CD8-positive, alpha-beta memory T cell (primary cell): ENCODE measurements at regions not wholly inside any gene's neighbourhood (a gene's known extent, or its start where the extent isn't known, plus 50 kb on each side); places are given as distances from the start of the nearest gene placed in this dataset.

ENCODE experiments used
- CTCF ChIA-PET: fragments of 350-600 bp; sonication (Branson Sonifier 250); formaldehyde crosslinking; loops from one replicate; lab custom pipeline; 2021; ENCODE audit warnings: antibody characterized with exemption; lab: Charles Lee
- POLR2A ChIA-PET: fragments of 350-600 bp; sonication (Branson Sonifier 250); formaldehyde crosslinking; loops from one replicate; lab custom pipeline; 2021; ENCODE audit warnings: antibody characterized with exemption; lab: Charles Lee
- DNase-seq, 5 donors: peaks; one replicate each; pipeline versions ENCODE4 v3.0.0 to v3.0.0-alpha.2; 2020 to 2022; ENCODE audit warnings: mixed read lengths in 1 of 5
- H3K27ac ChIP-seq: one replicate; pipeline ENCODE4 v1.7.0; 2013; ENCODE audit warnings: low read depth, mild to moderate bottlenecking, low read length, moderate library complexity
- H3K27me3 ChIP-seq: 2 replicates; pipeline ENCODE4 v1.7.0; 2013; ENCODE audit warnings: low read length, mild to moderate bottlenecking; ENCODE audit not compliant: insufficient read depth, poor library complexity, severe bottlenecking
- H3K36me3 ChIP-seq: 2 replicates; pipeline ENCODE4 v1.7.0; 2013; ENCODE audit warnings: mild to moderate bottlenecking, low read length, moderate library complexity; ENCODE audit not compliant: insufficient read depth
- H3K4me1 ChIP-seq: 2 replicates; pipeline ENCODE4 v1.7.0; 2013; ENCODE audit warnings: mild to moderate bottlenecking, low read length, moderate library complexity; ENCODE audit not compliant: insufficient read depth
- H3K4me3 ChIP-seq: 2 replicates; pipeline ENCODE4 v1.7.0; 2013; ENCODE audit warnings: mild to moderate bottlenecking, low read length
- H3K9me3 ChIP-seq: 2 replicates; pipeline ENCODE4 v1.7.0; 2013; ENCODE audit warnings: mild to moderate bottlenecking, low read length
- H3K27ac Mint-ChIP-seq, 8 donors: one replicate each; pipeline ENCODE4 v1.8.0; 2020 to 2021; ENCODE audit warnings: mixed read lengths in 8 of 8, mild to moderate bottlenecking in 6 of 8, inconsistent platforms in 3 of 8, moderate library complexity in 3 of 8
- H3K27me3 Mint-ChIP-seq, 2 donors: one replicate each; pipeline ENCODE4 v1.8.0; 2020 to 2021; ENCODE audit warnings: mixed read lengths in 2 of 2, mild to moderate bottlenecking in 1 of 2, moderate library complexity in 1 of 2
- H3K36me3 Mint-ChIP-seq, 3 donors: one replicate each; pipeline ENCODE4 v1.8.0; 2020 to 2021; ENCODE audit warnings: mixed read lengths in 3 of 3, inconsistent platforms in 1 of 3, mild to moderate bottlenecking in 1 of 3
- H3K4me1 Mint-ChIP-seq, 3 donors: one replicate each; pipeline ENCODE4 v1.8.0; 2020 to 2021; ENCODE audit warnings: mixed read lengths in 3 of 3, inconsistent platforms in 1 of 3, mild to moderate bottlenecking in 1 of 3
- H3K4me3 Mint-ChIP-seq, 7 donors: one replicate each; pipeline ENCODE4 v1.8.0; 2020 to 2021; ENCODE audit warnings: mixed read lengths in 7 of 7, mild to moderate bottlenecking in 6 of 7, moderate library complexity in 4 of 7, inconsistent platforms in 2 of 7
- H3K9me3 Mint-ChIP-seq, 5 donors: one replicate each; pipeline ENCODE4 v1.8.0; 2020 to 2022; ENCODE audit warnings: mixed read lengths in 5 of 5, mild to moderate bottlenecking in 3 of 5, moderate library complexity in 2 of 5, inconsistent platforms in 1 of 5

DNA sequence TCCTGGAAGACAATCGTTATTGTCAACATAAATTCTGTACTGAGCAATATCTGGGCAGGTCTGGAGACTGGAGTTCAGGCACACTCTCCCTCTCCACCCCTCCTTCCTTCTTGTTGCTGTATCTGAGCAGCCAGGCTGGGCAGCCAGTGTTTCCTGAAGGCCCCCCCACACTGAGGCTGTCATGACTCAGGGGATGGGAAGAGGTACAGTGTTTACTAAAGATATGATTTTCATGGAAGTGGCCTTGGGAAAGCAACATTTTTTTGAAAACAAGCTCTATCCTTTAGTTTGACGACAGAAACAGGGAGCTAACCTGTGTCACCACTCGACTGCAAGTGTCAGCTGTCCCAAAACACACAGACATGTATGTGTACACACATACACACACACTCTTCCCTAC lies 1485.4 kb upstream of the TMEM132C start:
- no peak overlapping the region for H3K4me3 ChIP-seq
- H3K9me3 Mint-ChIP-seq, result peaks cover 0 to 2% (median 0%) of the 10 kb centered on the region in 5 donors
- H3K27me3 Mint-ChIP-seq, result no peaks in the 10 kb centered on the region
- no peak overlapping the region for H3K27ac ChIP-seq
- no peaks in the 10 kb centered on the region for H3K36me3 ChIP-seq
- H3K27me3 ChIP-seq, result no peaks in the 10 kb centered on the region
- peak overlapping the region in 2 of 8 donors; percentile 37 to 52 for H3K27ac Mint-ChIP-seq
- no peaks in the 10 kb centered on the region for H3K36me3 Mint-ChIP-seq
- peaks cover 8 to 24% (median 23%) of the 10 kb centered on the region in 3 donors for H3K4me1 Mint-ChIP-seq
- no peaks in the 10 kb centered on the region for H3K4me1 ChIP-seq
- H3K4me3 Mint-ChIP-seq, result peak overlapping the region in 1 of 7 donors; percentile 77
- no peak for DNase-seq
- ChIA-PET POLR2A (interaction anchor here (0.6 kb wide), 1 partner anchor 41 kb away, joined by 3 read pairs; no protein-coding TSS in a partner anchor), CTCF (interaction anchor here (0.8 kb wide), 1 partner anchor 93 kb away, joined by 3 read pairs; no protein-coding TSS in a partner anchor)
- H3K9me3 ChIP-seq, result no peaks in the 10 kb centered on the region

DNA sequence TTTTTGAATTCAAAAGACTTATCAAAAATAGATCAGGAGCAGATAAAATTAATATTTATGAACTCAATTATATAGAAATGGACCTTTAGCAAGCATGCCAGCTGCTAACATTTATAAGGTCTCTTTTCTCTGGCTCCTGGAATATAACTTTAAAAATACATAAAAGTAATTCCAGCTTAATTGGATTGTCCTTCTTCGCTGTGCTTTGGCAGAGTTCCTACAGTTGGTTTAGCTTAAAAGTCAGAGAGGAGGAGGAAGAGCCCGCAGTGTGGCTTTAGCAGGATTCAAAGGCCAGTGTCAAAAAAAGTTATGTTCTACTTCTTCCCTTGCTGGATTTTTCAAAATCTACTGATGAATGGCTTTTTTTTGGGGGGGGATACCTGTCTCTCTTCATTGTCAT lies 1484.9 kb upstream of the TMEM132C start:
- CTCF ChIA-PET, result no interaction called here
- no peak overlapping the region for H3K27ac Mint-ChIP-seq
- peaks cover 8 to 24% (median 23%) of the 10 kb centered on the region in 3 donors for H3K4me1 Mint-ChIP-seq
- no peaks in the 10 kb centered on the region for H3K9me3 ChIP-seq
- no peaks in the 10 kb centered on the region for H3K27me3 ChIP-seq
- H3K4me3 ChIP-seq, result no peak overlapping the region
- peaks cover 0 to 2% (median 0%) of the 10 kb centered on the region in 5 donors for H3K9me3 Mint-ChIP-seq
- H3K36me3 ChIP-seq, result no peaks in the 10 kb centered on the region
- H3K27ac ChIP-seq, result no peak overlapping the region
- no peak for DNase-seq
- POLR2A ChIA-PET, result interaction anchor here (0.6 kb wide), 1 partner anchor 41 kb away, joined by 3 read pairs; no protein-coding TSS in a partner anchor
- H3K4me1 ChIP-seq, result no peaks in the 10 kb centered on the region
- H3K27me3 Mint-ChIP-seq, result no peaks in the 10 kb centered on the region
- H3K36me3 Mint-ChIP-seq, result no peaks in the 10 kb centered on the region
- H3K4me3 Mint-ChIP-seq, result no peak overlapping the region

DNA sequence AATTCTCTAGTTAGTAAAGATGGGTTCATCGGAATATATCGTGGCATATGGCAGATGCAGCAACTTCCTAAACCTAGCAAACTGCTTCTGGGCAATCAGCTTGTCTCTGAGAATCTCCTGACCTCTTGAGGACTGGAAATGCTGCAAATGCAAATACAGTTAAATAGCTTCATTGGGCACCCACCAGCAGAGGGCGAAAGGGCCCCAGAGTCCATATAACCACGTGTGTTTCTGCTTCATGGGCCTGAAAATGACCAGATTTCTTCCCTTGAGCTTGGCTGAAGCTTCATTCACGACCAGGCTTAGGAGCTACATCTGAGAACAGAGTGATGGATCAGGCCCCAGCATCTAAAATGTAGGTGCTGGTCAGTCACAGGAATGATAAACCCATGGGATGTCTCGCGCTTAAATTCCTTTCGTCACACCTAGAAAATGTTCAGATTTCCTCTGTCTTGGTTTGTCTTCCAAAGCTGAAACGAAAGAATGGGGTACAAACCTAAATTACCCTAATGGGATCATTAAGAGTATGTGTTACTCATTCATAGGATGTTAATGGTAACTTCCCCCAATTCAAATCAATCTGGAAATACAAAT lies 1482.5 kb upstream of the TMEM132C start:
- Histone ChIP-seq H3K27ac (no peak overlapping the region), H3K9me3 (no peaks in the 10 kb centered on the region), H3K36me3 (no peaks in the 10 kb centered on the region), H3K27me3 (no peaks in the 10 kb centered on the region), H3K4me3 (no peak overlapping the region), H3K4me1 (no peaks in the 10 kb centered on the region)
- H3K27ac Mint-ChIP-seq, result peak overlapping the region in 1 of 8 donors; percentile 1
- CTCF ChIA-PET, result interaction anchor here (1.0 to 2.6 kb wide), 10 partner anchors 8 to 92 kb away, joined by 3 to 16 read pairs (median 4); no protein-coding TSS in a partner anchor
- DNase-seq, result peak in 1 of 5 donors; percentile 10
- peaks cover 8 to 28% (median 24%) of the 10 kb centered on the region in 3 donors for H3K4me1 Mint-ChIP-seq
- H3K4me3 Mint-ChIP-seq, result no peak overlapping the region
- POLR2A ChIA-PET, result no interaction called here
- H3K27me3 Mint-ChIP-seq, result no peaks in the 10 kb centered on the region
- H3K36me3 Mint-ChIP-seq, result no peaks in the 10 kb centered on the region
- peaks cover 0 to 2% (median 0%) of the 10 kb centered on the region in 5 donors for H3K9me3 Mint-ChIP-seq

DNA sequence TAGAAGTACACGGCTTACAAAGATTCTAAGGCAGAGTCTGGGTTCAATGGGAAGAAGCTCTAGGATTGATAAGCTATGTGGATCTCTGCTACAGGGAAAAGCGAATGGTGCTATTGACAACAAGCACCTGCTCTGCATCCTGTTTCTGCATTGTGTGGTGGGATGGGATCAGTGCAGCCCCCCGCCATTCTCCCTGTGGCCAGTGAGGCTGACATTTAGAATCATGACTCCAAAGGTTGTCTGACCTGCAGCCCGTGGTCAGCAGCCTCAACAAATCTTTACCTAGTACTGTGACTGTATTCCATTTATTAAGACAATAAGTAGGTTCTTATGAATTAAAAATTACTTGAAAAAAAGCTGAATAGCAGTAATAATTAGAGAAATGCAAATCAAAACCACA lies 1477.0 kb upstream of the TMEM132C start:
- Mint-ChIP-seq H3K27ac (no peak overlapping the region), H3K4me1 (peaks cover 7 to 14% (median 10%) of the 10 kb centered on the region in 3 donors), H3K36me3 (no peaks in the 10 kb centered on the region), H3K27me3 (no peaks in the 10 kb centered on the region), H3K4me3 (no peak overlapping the region), H3K9me3 (peaks cover 0 to 3% (median 0%) of the 10 kb centered on the region in 5 donors)
- no peak for DNase-seq
- ChIA-PET POLR2A (no interaction called here), CTCF (interaction anchor here (0.9 kb wide), 1 partner anchor 12 kb away, joined by 3 read pairs; no protein-coding TSS in a partner anchor)
- Histone ChIP-seq H3K4me1 (no peaks in the 10 kb centered on the region), H3K27me3 (no peaks in the 10 kb centered on the region), H3K36me3 (no peaks in the 10 kb centered on the region), H3K4me3 (no peak overlapping the region), H3K27ac (no peak overlapping the region), H3K9me3 (no peaks in the 10 kb centered on the region)

DNA sequence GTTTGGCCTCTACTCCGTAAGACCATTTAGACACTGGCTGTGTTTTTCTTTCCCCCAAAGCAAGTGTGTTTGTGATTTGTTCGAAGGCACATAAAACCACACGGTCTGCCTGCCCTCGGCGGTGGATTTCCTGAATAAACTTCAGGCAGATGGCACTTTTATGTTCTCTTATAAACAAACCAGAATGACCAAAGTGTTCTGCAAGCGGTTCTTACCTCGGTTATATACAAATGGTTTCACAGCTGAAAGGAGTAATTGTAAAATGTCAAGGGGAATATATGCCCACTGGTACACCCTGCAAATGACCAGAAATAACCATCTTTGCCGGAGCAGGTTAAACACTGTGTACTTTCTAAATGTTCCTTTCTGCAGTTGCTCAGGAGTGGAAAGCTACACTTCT lies 1475.8 kb upstream of the TMEM132C start:
- no peaks in the 10 kb centered on the region for H3K36me3 ChIP-seq
- H3K9me3 ChIP-seq, result no peaks in the 10 kb centered on the region
- ChIA-PET CTCF (no interaction called here), POLR2A (no interaction called here)
- no peaks in the 10 kb centered on the region for H3K27me3 Mint-ChIP-seq
- no peak overlapping the region for H3K4me3 ChIP-seq
- no peaks in the 10 kb centered on the region for H3K4me1 ChIP-seq
- no peak overlapping the region for H3K27ac ChIP-seq
- peaks cover 0 to 1% (median 0%) of the 10 kb centered on the region in 3 donors for H3K36me3 Mint-ChIP-seq
- no peak overlapping the region for H3K4me3 Mint-ChIP-seq
- DNase-seq, result no peak
- H3K9me3 Mint-ChIP-seq, result peaks cover 0 to 1% (median 0%) of the 10 kb centered on the region in 5 donors
- peaks cover 3 to 9% (median 5%) of the 10 kb centered on the region in 3 donors for H3K4me1 Mint-ChIP-seq
- no peaks in the 10 kb centered on the region for H3K27me3 ChIP-seq
- H3K27ac Mint-ChIP-seq, result peak overlapping the region in 2 of 8 donors; percentile 25 to 55

DNA sequence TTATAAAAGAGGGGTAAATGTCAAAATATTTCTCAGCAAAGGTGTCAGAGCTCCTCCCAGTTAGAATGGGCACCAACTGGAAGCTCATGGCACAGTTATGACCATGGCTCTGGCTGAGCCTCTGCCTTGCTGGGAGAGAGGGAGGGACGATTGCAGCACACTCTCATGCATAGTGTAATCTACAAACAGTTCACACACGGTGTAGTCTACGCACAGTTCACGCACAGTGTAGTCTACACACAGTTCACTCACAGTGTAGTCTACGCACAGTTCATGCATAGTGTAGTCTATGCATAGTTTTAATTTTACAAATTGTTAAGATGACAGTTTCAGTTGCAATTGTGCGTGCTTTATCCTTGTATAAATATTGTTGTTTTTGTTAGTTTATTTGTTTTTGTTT lies 1474.6 kb upstream of the TMEM132C start:
- no peaks in the 10 kb centered on the region for H3K4me1 ChIP-seq
- no peaks in the 10 kb centered on the region for H3K27me3 ChIP-seq
- Mint-ChIP-seq H3K4me3 (no peak overlapping the region), H3K27me3 (no peaks in the 10 kb centered on the region), H3K9me3 (peaks cover 0 to 1% (median 0%) of the 10 kb centered on the region in 5 donors), H3K36me3 (peaks cover 0 to 3% (median 0%) of the 10 kb centered on the region in 3 donors), H3K4me1 (peaks cover 3 to 5% (median 5%) of the 10 kb centered on the region in 3 donors), H3K27ac (no peak overlapping the region)
- H3K36me3 ChIP-seq, result no peaks in the 10 kb centered on the region
- DNase-seq, result no peak
- no peak overlapping the region for H3K27ac ChIP-seq
- H3K4me3 ChIP-seq, result no peak overlapping the region
- H3K9me3 ChIP-seq, result no peaks in the 10 kb centered on the region
- POLR2A ChIA-PET, result no interaction called here
- CTCF ChIA-PET, result interaction anchor here (1.4 kb wide), 1 partner anchor 8 kb away, joined by 3 read pairs; no protein-coding TSS in a partner anchor

DNA sequence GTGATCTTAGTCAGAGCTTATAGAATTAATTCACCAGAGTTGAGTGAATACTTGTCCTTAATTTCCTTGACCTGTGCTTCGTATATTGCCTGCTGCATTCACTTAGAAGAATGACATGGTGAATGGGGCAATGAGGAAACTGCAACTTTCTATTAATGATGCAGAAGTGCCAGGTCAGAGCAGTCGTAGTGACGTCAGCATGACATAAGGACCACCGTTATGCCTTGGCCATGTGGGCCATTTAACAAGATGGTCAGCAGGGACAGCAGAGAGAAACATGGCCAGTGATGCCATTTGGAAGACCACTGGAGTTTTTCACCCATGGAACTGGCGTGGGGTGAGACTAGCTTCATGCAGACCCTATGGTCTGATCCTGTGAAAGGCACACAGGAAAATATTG lies 1469.4 kb upstream of the TMEM132C start:
- Histone ChIP-seq H3K36me3 (no peaks in the 10 kb centered on the region), H3K27ac (no peak overlapping the region), H3K4me3 (no peak overlapping the region), H3K9me3 (no peaks in the 10 kb centered on the region), H3K27me3 (no peaks in the 10 kb centered on the region), H3K4me1 (no peaks in the 10 kb centered on the region)
- CTCF ChIA-PET, result interaction anchor here (1.8 kb wide), 1 partner anchor 13 kb away, joined by 6 read pairs; no protein-coding TSS in a partner anchor
- Mint-ChIP-seq H3K27me3 (no peaks in the 10 kb centered on the region), H3K4me1 (no peaks in the 10 kb centered on the region), H3K4me3 (no peak overlapping the region), H3K9me3 (peaks cover 0 to 3% (median 0%) of the 10 kb centered on the region in 5 donors), H3K36me3 (peaks cover 0 to 3% (median 0%) of the 10 kb centered on the region in 3 donors), H3K27ac (no peak overlapping the region)
- no peak for DNase-seq
- POLR2A ChIA-PET, result no interaction called here

DNA sequence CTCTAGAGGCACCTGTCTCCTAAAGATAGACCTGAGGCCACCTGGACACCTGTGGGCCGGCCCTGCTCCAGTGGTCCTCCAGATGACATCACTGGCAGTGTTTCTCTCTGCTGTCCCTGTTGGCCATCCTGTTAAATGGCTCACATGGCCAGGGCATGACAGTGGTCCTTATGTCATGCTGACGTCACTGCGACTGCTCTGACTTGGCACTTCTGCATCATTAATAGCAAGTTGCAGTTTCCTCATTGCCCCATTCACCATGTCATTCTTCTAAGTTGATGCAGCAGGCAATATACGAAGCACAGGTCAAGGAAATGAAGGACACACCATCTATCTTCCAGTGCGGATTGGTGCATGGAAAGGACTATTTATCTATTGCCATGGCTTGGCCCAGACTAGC lies 1468.5 kb upstream of the TMEM132C start:
- Mint-ChIP-seq H3K27me3 (no peaks in the 10 kb centered on the region), H3K4me1 (no peaks in the 10 kb centered on the region), H3K36me3 (peaks cover 0 to 3% (median 0%) of the 10 kb centered on the region in 3 donors), H3K27ac (no peak overlapping the region), H3K4me3 (no peak overlapping the region), H3K9me3 (peaks cover 0 to 3% (median 0%) of the 10 kb centered on the region in 5 donors)
- POLR2A ChIA-PET, result no interaction called here
- H3K27me3 ChIP-seq, result no peaks in the 10 kb centered on the region
- no peak overlapping the region for H3K4me3 ChIP-seq
- H3K4me1 ChIP-seq, result no peaks in the 10 kb centered on the region
- DNase-seq, result no peak
- no peaks in the 10 kb centered on the region for H3K36me3 ChIP-seq
- no peak overlapping the region for H3K27ac ChIP-seq
- no peaks in the 10 kb centered on the region for H3K9me3 ChIP-seq
- CTCF ChIA-PET, result no interaction called here
